NCI-H69 (cell line): ENCODE measurements at regions not wholly inside any gene's neighbourhood (a gene's known extent, or its start where the extent isn't known, plus 50 kb on each side); places are given as distances from the start of the nearest gene placed in this dataset.
A peak's percentile ranks its signal among the peaks of the same experiment; 100 is the strongest.

Source experiments
- DNase-seq: peaks from one replicate; lab custom pipeline; 2025; lab: John Stamatoyannopoulos, UW

- DNase-seq: no peak
Observed at GRCh38 chr20:40959325-40960092, 69.1 kb upstream of the TOP1 start.

- no peak for DNase-seq
Observed at GRCh38 chr20:40960101-40960500, 68.5 kb upstream of the TOP1 start.

- no peak for DNase-seq
Observed at GRCh38 chr20:40960521-40960956, 68.1 kb upstream of the TOP1 start.

- no peak for DNase-seq
Observed at GRCh38 chr20:40961176-40961575, 67.4 kb upstream of the TOP1 start.

- no peak for DNase-seq
Observed at GRCh38 chr20:40961686-40962640, 66.7 kb upstream of the TOP1 start.

GRCh38 chr20:40962733-40963504 is 65.7 kb upstream of the TOP1 start:
- peak; percentile 51 for DNase-seq

- no peak for DNase-seq
Observed at GRCh38 chr20:40963505-40963845, 65.1 kb upstream of the TOP1 start.

- no peak for DNase-seq
Observed at GRCh38 chr20:40965671-40966070, 63.0 kb upstream of the TOP1 start.

- peak; percentile 4 for DNase-seq
Observed at GRCh38 chr20:40966103-40966502, 62.5 kb upstream of the TOP1 start.

GRCh38 chr20:40966516-40967185 is 62.0 kb upstream of the TOP1 start:
- DNase-seq: no peak

- DNase-seq: no peak
Observed at GRCh38 chr20:40967700-40968099, 60.9 kb upstream of the TOP1 start.

GRCh38 chr20:40968816-40969562 is 59.6 kb upstream of the TOP1 start:
- DNase-seq: peak; percentile 60

GRCh38 chr20:40970218-40970617 is 58.4 kb upstream of the TOP1 start:
- DNase-seq: no peak

- no peak for DNase-seq
Observed at GRCh38 chr20:40977218-40977617, 51.4 kb upstream of the TOP1 start.

- no peak for DNase-seq
Observed at GRCh38 chr20:40978761-40979160, 49.9 kb upstream of the TOP1 start.
